CD14-positive monocyte (primary cell): ENCODE measurements at regions not wholly inside any gene's neighbourhood (a gene's known extent, or its start where the extent isn't known, plus 50 kb on each side); places are given as distances from the start of the nearest gene placed in this dataset.

Source experiments
- DNase-seq, 3 donors: peaks; one replicate each; pipeline ENCODE4 v3.0.0-alpha.2; 2011 to 2022
- H2AFZ ChIP-seq: 2 replicates; pipeline ENCODE4 v1.6.0; 2012; ENCODE audit warnings: mild to moderate bottlenecking, low read depth, low read length, inconsistent platforms; ENCODE audit not compliant: insufficient read depth, poor library complexity, severe bottlenecking
- H3K27ac ChIP-seq, 2 donors: 1 replicate in 1 of 2; 2 replicates in 1 of 2; pipeline ENCODE4 v1.5.1; 2012 to 2013; ENCODE audit warnings: low read length in 2 of 2, control low read depth in 1 of 2, inconsistent platforms in 1 of 2, low read depth in 1 of 2, mild to moderate bottlenecking in 1 of 2
- H3K27me3 ChIP-seq, 2 donors: one replicate each; pipeline versions ENCODE4 v1.6.0 to v1.6.1; 2011 to 2013; ENCODE audit warnings: low read length in 2 of 2; ENCODE audit not compliant: control insufficient read depth in 2 of 2, insufficient read depth in 2 of 2
- H3K36me3 ChIP-seq, 2 donors: replicated peaks in 1 of 2; 1 replicate in 1 of 2; 2 replicates in 1 of 2; pipeline versions ENCODE4 v1.5.1 to v1.6.1; 2012 to 2013; ENCODE audit warnings: low read length in 2 of 2, control low read depth in 1 of 2, inconsistent platforms in 1 of 2, mild to moderate bottlenecking in 1 of 2; ENCODE audit not compliant: insufficient read depth in 2 of 2, control insufficient read depth in 1 of 2
- H3K4me1 ChIP-seq, 2 donors: 1 replicate in 1 of 2; 2 replicates in 1 of 2; pipeline versions ENCODE4 v1.5.1 to v1.6.1; 2012 to 2013; ENCODE audit warnings: low read length in 2 of 2, control low read depth in 1 of 2, inconsistent platforms in 1 of 2, mild to moderate bottlenecking in 1 of 2, moderate library complexity in 1 of 2; ENCODE audit not compliant: insufficient read depth in 2 of 2, control insufficient read depth in 1 of 2
- H3K4me2 ChIP-seq: replicated peaks from 2 replicates; pipeline ENCODE3; 2012; ENCODE audit warnings: low read length, moderate library complexity, mild to moderate bottlenecking; ENCODE audit not compliant: poor library complexity, severe bottlenecking; ENCODE audit errors: extremely low read depth
- H3K4me3 ChIP-seq, 3 experiments: fragments of 200-600 bp in 1 of 3; sonication (generic) in 1 of 3; replicated peaks in 1 of 3; 1 replicate in 2 of 3; 2 replicates in 1 of 3; pipeline ENCODE4 v1.5.1; 2011 to 2013; ENCODE audit warnings: low read length in 3 of 3, mild to moderate bottlenecking in 3 of 3, control low read depth in 2 of 3, low read depth in 2 of 3, inconsistent platforms in 1 of 3, moderate library complexity in 1 of 3
- H3K79me2 ChIP-seq: 2 replicates; pipeline ENCODE4 v1.6.0; 2012; ENCODE audit warnings: mild to moderate bottlenecking, control low read depth, inconsistent platforms, low read length, moderate library complexity; ENCODE audit not compliant: insufficient read depth
- H3K9ac ChIP-seq: 2 replicates; pipeline ENCODE4 v1.6.0; 2017; ENCODE audit warnings: low read length, mild to moderate bottlenecking; ENCODE audit not compliant: insufficient read depth, poor library complexity, severe bottlenecking
- H3K9me3 ChIP-seq, 2 donors: replicated peaks in 1 of 2; 1 replicate in 1 of 2; 2 replicates in 1 of 2; pipeline versions ENCODE4 v1.5.1 to v1.6.1; 2012 to 2013; ENCODE audit warnings: low read length in 2 of 2, control low read depth in 1 of 2; ENCODE audit not compliant: control insufficient read depth in 1 of 2, insufficient read depth in 1 of 2
- H4K20me1 ChIP-seq: 2 replicates; pipeline ENCODE4 v1.6.0; 2012; ENCODE audit warnings: mild to moderate bottlenecking, low read length, control low read depth, moderate library complexity; ENCODE audit not compliant: insufficient read depth
- H3K27ac Mint-ChIP-seq, 7 donors: one replicate each; pipeline ENCODE4 v1.8.0; 2020; ENCODE audit warnings: mild to moderate bottlenecking in 7 of 7, mixed read lengths in 7 of 7, moderate library complexity in 6 of 7, inconsistent platforms in 2 of 7
- H3K27me3 Mint-ChIP-seq, 3 donors: one replicate each; pipeline ENCODE4 v1.8.0; 2021 to 2022; ENCODE audit warnings: low read depth in 3 of 3, mild to moderate bottlenecking in 3 of 3, mixed read lengths in 3 of 3, moderate library complexity in 3 of 3, inconsistent platforms in 1 of 3
- H3K36me3 Mint-ChIP-seq, 2 donors: one replicate each; pipeline ENCODE4 v1.8.0; 2020; ENCODE audit warnings: mixed read lengths in 2 of 2, inconsistent platforms in 1 of 2, mild to moderate bottlenecking in 1 of 2
- H3K4me1 Mint-ChIP-seq: one replicate; pipeline ENCODE4 v1.8.0; 2020; ENCODE audit warnings: mild to moderate bottlenecking, mixed read lengths
- H3K4me3 Mint-ChIP-seq, 2 donors: one replicate each; pipeline ENCODE4 v1.8.0; 2020; ENCODE audit warnings: mild to moderate bottlenecking in 2 of 2, mixed read lengths in 2 of 2, moderate library complexity in 1 of 2
- H3K9me3 Mint-ChIP-seq, 7 donors: one replicate each; pipeline ENCODE4 v1.8.0; 2020 to 2022; ENCODE audit warnings: mixed read lengths in 7 of 7, mild to moderate bottlenecking in 6 of 7, moderate library complexity in 6 of 7, inconsistent platforms in 2 of 7
- CTCF ChIP-seq: fragments of 200-600 bp; IDR thresholded peaks from one replicate; pipeline ENCODE4 v1.8.0; 2022; ENCODE audit warnings: antibody characterized with exemption, mild to moderate bottlenecking
- WGBS: methylation state at CpG from one replicate; pipeline ENCODE4 v1.1.5; 2013; ENCODE audit warnings: missing lambda C conversion rate; ENCODE audit not compliant: insufficient coverage; 5-methylcytosine and 5-hydroxymethylcytosine counted together
- intact Hi-C, 2 donors: fragments of 100-400 bp; cut with micrococcal nuclease; formaldehyde crosslinking; loops; one replicate each; pipeline versions ENCODE4 v1.15.0 to v1.15.1; 2023

GRCh38 chr10:57053530-57053929 lies 692.5 kb upstream of the ZWINT start:
- no peak overlapping the region for H3K4me2 ChIP-seq
- Mint-ChIP-seq H3K9me3 (peaks cover 0 to 18% (median 8%) of the 10 kb centered on the region in 7 donors), H3K27me3 (no peaks in the 10 kb centered on the region), H3K27ac (no peak overlapping the region), H3K36me3 (no peaks in the 10 kb centered on the region), H3K4me1 (no peaks in the 10 kb centered on the region), H3K4me3 (no peak overlapping the region)
- WGBS, result 95% methylated on average over 6 of the region's 6 CpGs
- H3K9me3 ChIP-seq, result peaks cover 14 to 15% of the 10 kb centered on the region in 2 donors
- no peaks in the 10 kb centered on the region for H3K4me1 ChIP-seq
- H3K27ac ChIP-seq, result no peak overlapping the region
- H3K27me3 ChIP-seq, result no peaks in the 10 kb centered on the region
- no peak overlapping the region for H3K9ac ChIP-seq
- no peaks in the 10 kb centered on the region for H3K79me2 ChIP-seq
- DNase-seq, result no peak
- H4K20me1 ChIP-seq, result no peaks in the 10 kb centered on the region
- no peaks in the 10 kb centered on the region for H3K36me3 ChIP-seq
- TF ChIP-seq CTCF, result no peak
- H2AFZ ChIP-seq, result no peak overlapping the region
- intact Hi-C loops, result no loop called here
- no peak overlapping the region for H3K4me3 ChIP-seq

- no peaks in the 10 kb centered on the region for H3K79me2 ChIP-seq
- Mint-ChIP-seq H3K27me3 (no peaks in the 10 kb centered on the region), H3K4me1 (no peaks in the 10 kb centered on the region), H3K27ac (no peak overlapping the region), H3K4me3 (no peak overlapping the region), H3K9me3 (peaks cover 0 to 11% (median 5%) of the 10 kb centered on the region in 7 donors), H3K36me3 (no peaks in the 10 kb centered on the region)
- H3K4me2 ChIP-seq, result no peak overlapping the region
- intact Hi-C loops, result no loop called here
- H3K9me3 ChIP-seq, result peaks cover 14 to 15% of the 10 kb centered on the region in 2 donors
- no CpG with 5 or more reads among the region's 2 CpGs for WGBS
- no peak overlapping the region for H3K27ac ChIP-seq
- no peak overlapping the region for H3K9ac ChIP-seq
- no peaks in the 10 kb centered on the region for H3K27me3 ChIP-seq
- no peaks in the 10 kb centered on the region for H3K4me1 ChIP-seq
- H2AFZ ChIP-seq, result no peak overlapping the region
- H3K4me3 ChIP-seq, result no peak overlapping the region
- no peaks in the 10 kb centered on the region for H4K20me1 ChIP-seq
- TF ChIP-seq CTCF, result no peak
- no peaks in the 10 kb centered on the region for H3K36me3 ChIP-seq
- no peak for DNase-seq
Measured at GRCh38 chr10:57049096-57049495, 688.0 kb upstream of the ZWINT start.
